CD4-positive, alpha-beta T cell treated with Interleukin-12 subunit alpha and Interleukin-12 subunit beta, for 1 hour (primary cell): ENCODE measurements at regions not wholly inside any gene's neighbourhood (a gene's known extent, or its start where the extent isn't known, plus 50 kb on each side); places are given as distances from the start of the nearest gene placed in this dataset.

ENCODE experiments used
- DNase-seq: peaks from one replicate; pipeline ENCODE4 v3.0.0-alpha.2; 2020

- DNase-seq, result no peak
These were observed 63.4 kb upstream of the SLC6A6 start for GRCh38 chr3:14338898-14339458.

GRCh38 chr3:14340960-14341708 lies 61.3 kb upstream of the SLC6A6 start:
- DNase-seq, result no peak

- no peak for DNase-seq
These were observed 58.9 kb upstream of the SLC6A6 start for GRCh38 chr3:14343338-14344112.

- DNase-seq, result no peak
These were observed 58.1 kb upstream of the SLC6A6 start for GRCh38 chr3:14344351-14344750.

GRCh38 chr3:14345496-14346150 lies 56.8 kb upstream of the SLC6A6 start:
- DNase-seq, result no peak

GRCh38 chr3:14346191-14346590 lies 56.2 kb upstream of the SLC6A6 start:
- no peak for DNase-seq

- DNase-seq, result no peak
These were observed 55.8 kb upstream of the SLC6A6 start for GRCh38 chr3:14346642-14347041.

- no peak for DNase-seq
These were observed 55.3 kb upstream of the SLC6A6 start for GRCh38 chr3:14347110-14347509.

- DNase-seq, result no peak
These were observed 50.8 kb upstream of the SLC6A6 start for GRCh38 chr3:14351617-14352001.

GRCh38 chr3:14352002-14352627 lies 50.3 kb upstream of the SLC6A6 start:
- DNase-seq, result no peak
